ENCODE measurements at regions not wholly inside any gene's neighbourhood (a gene's known extent, or its start where the extent isn't known, plus 50 kb on each side); places are given as distances from the start of the nearest gene placed in this dataset.
"Not testable (repeated sequence)": the region's sequence is repeated elsewhere in the genome, so short reads cannot be mapped to it uniquely, and the experiment has no call there.

- TF ChIP-seq CTCF (IDR thresholded peaks at IDR 0.05; ENCODE audit: control insufficient read depth, insufficient read depth, low read depth, low read length, missing control alignments), result no peak
- no peak for DNase-seq (ENCODE audit: low read depth)
- no peak overlapping the region for H3K4me3 ChIP-seq (ENCODE audit: control insufficient read depth, low read depth, low read length)
Measured at GRCh38 chr4:162839814-162840213, 326.9 kb downstream of the NAF1 start.

- TF ChIP-seq CTCF (IDR thresholded peaks at IDR 0.05; ENCODE audit: control insufficient read depth, insufficient read depth, low read depth, low read length, missing control alignments), result no peak
- no peak for DNase-seq (ENCODE audit: low read depth)
Measured at GRCh38 chr4:162838671-162839070, 328.0 kb downstream of the NAF1 start.

GRCh38 chr4:162837679-162838078, 329.0 kb downstream of the NAF1 start:
- H3K4me3 ChIP-seq (ENCODE audit: control insufficient read depth, low read depth, low read length), result no peak overlapping the region
- no peak for TF ChIP-seq CTCF (IDR thresholded peaks at IDR 0.05; ENCODE audit: control insufficient read depth, insufficient read depth, low read depth, low read length, missing control alignments)
- DNase-seq (ENCODE audit: low read depth), result no peak

More at GRCh38 chr4:162838671-162839070, 328.0 kb downstream of the NAF1 start:
- H3K4me3 ChIP-seq (ENCODE audit: control insufficient read depth, low read depth, low read length), result no peak overlapping the region

- no peak for TF ChIP-seq CTCF (IDR thresholded peaks at IDR 0.05; ENCODE audit: control insufficient read depth, insufficient read depth, low read depth, low read length, missing control alignments)
- no peak overlapping the region for H3K4me3 ChIP-seq (ENCODE audit: control insufficient read depth, low read depth, low read length)
- no peak for DNase-seq (ENCODE audit: low read depth)
Measured at GRCh38 chr4:162837241-162837640, 329.4 kb downstream of the NAF1 start.

- no peak for TF ChIP-seq CTCF (IDR thresholded peaks at IDR 0.05; ENCODE audit: control insufficient read depth, insufficient read depth, low read depth, low read length, missing control alignments)
- no peak for DNase-seq (ENCODE audit: low read depth)
- H3K4me3 ChIP-seq (ENCODE audit: control insufficient read depth, low read depth, low read length), result no peak overlapping the region
Measured at GRCh38 chr4:162836773-162837172, 329.9 kb downstream of the NAF1 start.

- not testable (repeated sequence) for DNase-seq (ENCODE audit: low read depth)
Measured at GRCh38 chr4:162836258-162836657, 330.4 kb downstream of the NAF1 start.

GRCh38 chr4:162830899-162831298, 335.8 kb downstream of the NAF1 start:
- DNase-seq (ENCODE audit: low read depth), result no peak
- no peak for TF ChIP-seq CTCF (IDR thresholded peaks at IDR 0.05; ENCODE audit: control insufficient read depth, insufficient read depth, low read depth, low read length, missing control alignments)
- no peak overlapping the region for H3K4me3 ChIP-seq (ENCODE audit: control insufficient read depth, low read depth, low read length)

More at GRCh38 chr4:162836258-162836657, 330.4 kb downstream of the NAF1 start:
- H3K4me3 ChIP-seq (ENCODE audit: control insufficient read depth, low read depth, low read length), result not testable (repeated sequence)

GRCh38 chr4:162817374-162817773, 349.3 kb downstream of the NAF1 start:
- not testable (repeated sequence) for DNase-seq (ENCODE audit: low read depth); H3K4me3 ChIP-seq (ENCODE audit: control insufficient read depth, low read depth, low read length)
